AG20443 (cell line): ENCODE measurements at regions not wholly inside any gene's neighbourhood (a gene's known extent, or its start where the extent isn't known, plus 50 kb on each side); places are given as distances from the start of the nearest gene placed in this dataset.
"Not testable (repeated sequence)": the region's sequence is repeated elsewhere in the genome, so short reads cannot be mapped to it uniquely, and the experiment has no call there.

Experiments used
- DNase-seq: peaks from one replicate; pipeline ENCODE4 v3.0.0; 2012; ENCODE audit warnings: low spot score, mixed read lengths

- DNase-seq = no peak
Observed at GRCh38 chr4:84126061-84126787, 372.9 kb downstream of the NKX6-1 start.

GRCh38 chr4:84110040-84110439 is 389.1 kb downstream of the NKX6-1 start:
- DNase-seq = no peak

GRCh38 chr4:84101653-84102625 is 397.2 kb downstream of the NKX6-1 start:
- DNase-seq = not testable (repeated sequence)

GRCh38 chr4:84100071-84100470 is 399.0 kb downstream of the NKX6-1 start:
- DNase-seq = no peak

- no peak for DNase-seq
Observed at GRCh38 chr4:84099599-84099998, 399.5 kb downstream of the NKX6-1 start.

GRCh38 chr4:84091266-84091665 is 407.8 kb downstream of the NKX6-1 start:
- no peak for DNase-seq

- DNase-seq = no peak
Observed at GRCh38 chr4:84089652-84090437, 409.2 kb downstream of the NKX6-1 start.

GRCh38 chr4:84085986-84086385 is 413.1 kb downstream of the NKX6-1 start:
- no peak for DNase-seq

GRCh38 chr4:84070289-84070688 is 428.8 kb downstream of the NKX6-1 start:
- DNase-seq = no peak

- no peak for DNase-seq
Observed at GRCh38 chr4:84063619-84064018, 435.5 kb downstream of the NKX6-1 start.

GRCh38 chr4:84058201-84058600 is 440.9 kb downstream of the NKX6-1 start:
- DNase-seq = no peak

- no peak for DNase-seq
Observed at GRCh38 chr4:84051639-84052038, 447.5 kb downstream of the NKX6-1 start.

- no peak for DNase-seq
Observed at GRCh38 chr4:84051089-84051488, 448.0 kb downstream of the NKX6-1 start.

GRCh38 chr4:84050015-84050414 is 449.1 kb downstream of the NKX6-1 start:
- DNase-seq = no peak

- no peak for DNase-seq
Observed at GRCh38 chr4:84046551-84046950, 452.5 kb downstream of the NKX6-1 start.

GRCh38 chr4:84041426-84041825 is 457.7 kb downstream of the NKX6-1 start:
- DNase-seq = no peak

- no peak for DNase-seq
Observed at GRCh38 chr4:84035568-84035967, 463.5 kb downstream of the NKX6-1 start.

- DNase-seq = no peak
Observed at GRCh38 chr4:84032372-84032771, 466.7 kb downstream of the NKX6-1 start.

- no peak for DNase-seq
Observed at GRCh38 chr4:84031401-84031800, 467.7 kb downstream of the NKX6-1 start.

- no peak for DNase-seq
Observed at GRCh38 chr4:84028340-84028739, 470.8 kb downstream of the NKX6-1 start.

- no peak for DNase-seq
Observed at GRCh38 chr4:84024405-84024804, 474.7 kb downstream of the NKX6-1 start.

GRCh38 chr4:84022564-84022963 is 476.5 kb downstream of the NKX6-1 start:
- DNase-seq = no peak
